Mammary epithelial cell (primary cell): ENCODE measurements at regions not wholly inside any gene's neighbourhood (a gene's known extent, or its start where the extent isn't known, plus 50 kb on each side); places are given as distances from the start of the nearest gene placed in this dataset.

ENCODE experiments used
- CTCF ChIP-seq, 2 donors: IDR thresholded peaks in 1 of 2; conservative IDR thresholded peaks in 1 of 2; 2 replicates each; pipeline ENCODE4 v1.5.1; 2011 to 2012; ENCODE audit warnings: inconsistent platforms in 2 of 2, low read length in 2 of 2, mild to moderate bottlenecking in 2 of 2, control low read depth in 1 of 2, low read depth in 1 of 2; ENCODE audit not compliant: insufficient read depth in 1 of 2; ENCODE audit errors: extremely low read depth in 1 of 2
- EZH2 ChIP-seq: IDR thresholded peaks from 2 replicates; pipeline ENCODE4 v1.6.1; 2012; ENCODE audit warnings: low read length, inconsistent platforms, borderline replicate concordance

- TF ChIP-seq EZH2 (no peak), CTCF (conservative IDR thresholded peaks at IDR 0.05 in 1 of 2, IDR thresholded peaks at IDR 0.05 in 1 of 2; ENCODE audit: extremely low read depth in 1 of 2, insufficient read depth in 1 of 2, low read depth in 1 of 2, low read length in 2 of 2) (no peak)
These were observed 230.3 kb downstream of the CHRM3 start for GRCh38 chr1:239616673-239617072.
